GM12875 (cell line): ENCODE measurements at regions not wholly inside any gene's neighbourhood (a gene's known extent, or its start where the extent isn't known, plus 50 kb on each side); places are given as distances from the start of the nearest gene placed in this dataset.

Experiments
- H3K4me3 ChIP-seq: one replicate; pipeline ENCODE4 v1.5.1; 2011; ENCODE audit warnings: low read depth, low read length, control low read depth
- CTCF ChIP-seq: IDR thresholded peaks from 2 replicates; pipeline ENCODE4 v1.5.1; 2011; ENCODE audit warnings: low read depth, mild to moderate bottlenecking, control low read depth, inconsistent platforms, low read length, moderate library complexity, borderline replicate concordance; ENCODE audit not compliant: insufficient read depth

GRCh38 chr3:135328036-135328435 is 533.0 kb downstream of the EPHB1 start:
- no peak overlapping the region for H3K4me3 ChIP-seq
- TF ChIP-seq CTCF = no peak

- TF ChIP-seq CTCF = no peak
- no peak overlapping the region for H3K4me3 ChIP-seq
These were observed 534.4 kb downstream of the EPHB1 start for GRCh38 chr3:135329479-135329878.

- H3K4me3 ChIP-seq = no peak overlapping the region
- TF ChIP-seq CTCF = no peak
These were observed 542.1 kb downstream of the EPHB1 start for GRCh38 chr3:135337192-135337591.

GRCh38 chr3:135348690-135349089 is 553.6 kb downstream of the EPHB1 start:
- H3K4me3 ChIP-seq = no peak overlapping the region
- TF ChIP-seq CTCF = no peak

GRCh38 chr3:135349254-135349948 is 554.3 kb downstream of the EPHB1 start:
- no peak for TF ChIP-seq CTCF
- no peak overlapping the region for H3K4me3 ChIP-seq

- no peak overlapping the region for H3K4me3 ChIP-seq
- TF ChIP-seq CTCF = no peak
These were observed 557.2 kb downstream of the EPHB1 start for GRCh38 chr3:135352213-135352612.

GRCh38 chr3:135362889-135363288 is 567.8 kb downstream of the EPHB1 start:
- TF ChIP-seq CTCF = no peak
- H3K4me3 ChIP-seq = no peak overlapping the region
